GM23338 (cell line): ENCODE measurements at regions not wholly inside any gene's neighbourhood (a gene's known extent, or its start where the extent isn't known, plus 50 kb on each side); places are given as distances from the start of the nearest gene placed in this dataset.

Experiments
- ATAC-seq: fragments of 200-7000 bp; cut with Tn5 transposase; 3 replicates; pipeline ENCODE4 v1.9.1; 2020
- DNase-seq: peaks from one replicate; pipeline ENCODE4 v3.0.0-alpha.2; 2015; ENCODE audit warnings: low spot score
- H2AFZ ChIP-seq: fragments of 200-600 bp; sonication (generic); 2 replicates; pipeline ENCODE4 v1.8.0; 2016; ENCODE audit warnings: antibody characterized with exemption, mild to moderate bottlenecking, moderate library complexity
- H3F3A ChIP-seq: fragments of 200-600 bp; sonication (generic); replicated peaks from 2 replicates; pipeline ENCODE4 v1.8.0; 2017; ENCODE audit warnings: antibody characterized with exemption, mixed run types, low read depth
- H3K27ac ChIP-seq: fragments of 200-600 bp; sonication (generic); 2 replicates; pipeline ENCODE4 v1.6.1; 2016; ENCODE audit warnings: low read depth
- H3K27me3 ChIP-seq: fragments of 200-600 bp; sonication (generic); 2 replicates; pipeline ENCODE4 v1.8.0; 2016; ENCODE audit warnings: mild to moderate bottlenecking, mixed run types, moderate library complexity; ENCODE audit not compliant: insufficient read depth
- H3K36me3 ChIP-seq: fragments of 200-600 bp; sonication (generic); 2 replicates; pipeline ENCODE4 v1.8.0; 2016; ENCODE audit warnings: mild to moderate bottlenecking; ENCODE audit not compliant: insufficient read depth
- H3K4me1 ChIP-seq: fragments of 200-600 bp; sonication (generic); 2 replicates; pipeline ENCODE4 v1.8.0; 2016; ENCODE audit warnings: mild to moderate bottlenecking, moderate library complexity; ENCODE audit not compliant: insufficient read depth
- H3K4me2 ChIP-seq: fragments of 200-600 bp; sonication (generic); 2 replicates; pipeline ENCODE4 v1.7.1; 2017; ENCODE audit warnings: mixed run types
- H3K4me3 ChIP-seq: fragments of 200-600 bp; sonication (generic); 2 replicates; pipeline ENCODE4 v1.6.1; 2016; ENCODE audit warnings: mixed run types
- H3K79me2 ChIP-seq: fragments of 200-600 bp; sonication (generic); replicated peaks from 2 replicates; pipeline ENCODE4 v1.8.0; 2017; ENCODE audit warnings: mild to moderate bottlenecking; ENCODE audit not compliant: insufficient read depth
- H3K9me2 ChIP-seq: fragments of 200-600 bp; sonication (generic); 2 replicates; pipeline ENCODE4 v1.8.0; 2017; ENCODE audit not compliant: insufficient read depth
- H4K20me1 ChIP-seq: fragments of 200-600 bp; sonication (generic); replicated peaks from 2 replicates; pipeline ENCODE4 v1.8.0; 2017; ENCODE audit warnings: mild to moderate bottlenecking; ENCODE audit not compliant: insufficient read depth
- H3K27ac Mint-ChIP-seq: 2 replicates; pipeline ENCODE4 v1.8.0; 2020; ENCODE audit warnings: inconsistent platforms, mild to moderate bottlenecking, moderate library complexity, mixed read lengths
- H3K27me3 Mint-ChIP-seq: 3 replicates; pipeline ENCODE4 v1.8.0; 2022; ENCODE audit warnings: low read depth, mild to moderate bottlenecking, moderate library complexity, mixed read lengths, inconsistent platforms; ENCODE audit not compliant: insufficient read depth, poor library complexity
- H3K36me3 Mint-ChIP-seq: 3 replicates; pipeline ENCODE4 v1.8.0; 2021; ENCODE audit warnings: low read depth, mild to moderate bottlenecking, inconsistent platforms, moderate library complexity, mixed read lengths
- H3K4me1 Mint-ChIP-seq: 3 replicates; pipeline ENCODE4 v1.8.0; 2020; ENCODE audit warnings: mild to moderate bottlenecking, inconsistent platforms, mixed read lengths
- H3K4me3 Mint-ChIP-seq: 3 replicates; pipeline ENCODE4 v1.8.0; 2021; ENCODE audit warnings: moderate library complexity, mild to moderate bottlenecking, inconsistent platforms, mixed read lengths
- H3K9me3 Mint-ChIP-seq: 3 replicates; pipeline ENCODE4 v1.8.0; 2020; ENCODE audit warnings: moderate library complexity, mild to moderate bottlenecking, inconsistent platforms, mixed read lengths
- CREB1 ChIP-seq: fragments of 250-450 bp; sonication (Bioruptor Pico); IDR thresholded peaks from 2 replicates; pipeline ENCODE4 v1.5.0; 2020; ENCODE audit warnings: low read depth, mild to moderate bottlenecking, moderate library complexity
- EZH2 ChIP-seq: fragments of 200-600 bp; sonication (generic); IDR thresholded peaks from one replicate; pipeline ENCODE4 v1.8.0; 2017; ENCODE audit warnings: antibody characterized with exemption, mild to moderate bottlenecking, low read depth; ENCODE audit not compliant: unreplicated experiment
- EZH2phosphoT487 ChIP-seq: fragments of 200-600 bp; sonication (generic); IDR thresholded peaks from one replicate; pipeline ENCODE4 v1.8.1; 2018; ENCODE audit warnings: antibody characterized with exemption; ENCODE audit not compliant: unreplicated experiment
- JUNB ChIP-seq: IDR thresholded peaks from one replicate; pipeline ENCODE4 v1.6.1; 2016; ENCODE audit warnings: antibody characterized with exemption; ENCODE audit not compliant: unreplicated experiment
- NANOG ChIP-seq: IDR thresholded peaks from 2 replicates; pipeline ENCODE4 v1.6.1; 2016; ENCODE audit warnings: antibody characterized with exemption, borderline replicate concordance
- POLR2AphosphoS5 ChIP-seq: IDR thresholded peaks from 2 replicates; pipeline ENCODE4 v1.6.1; 2016; ENCODE audit warnings: antibody characterized with exemption, low read depth
- ZNF114 ChIP-seq: fragments of 250-450 bp; sonication (Bioruptor Pico); IDR thresholded peaks from 2 replicates; pipeline ENCODE4 v1.5.0; 2020; ENCODE audit warnings: mild to moderate bottlenecking, moderate library complexity
- ZNF331 ChIP-seq: fragments of 250-450 bp; sonication (Bioruptor Pico); IDR thresholded peaks from 2 replicates; pipeline ENCODE4 v1.5.0; 2020; ENCODE audit warnings: low read depth, mild to moderate bottlenecking, moderate library complexity
- TF ChIP-seq, protein P1 (sequence below), 2 experiments: fragments of 200-600 bp in 1 of 2; sonication (generic) in 1 of 2; conservative IDR thresholded peaks; 2 replicates each; pipeline versions ENCODE4 v1.5.1 to v1.6.1; 2016 to 2017; ENCODE audit warnings: antibody characterized with exemption in 2 of 2, low read depth in 2 of 2, mild to moderate bottlenecking in 2 of 2, moderate library complexity in 1 of 2
- TF ChIP-seq, protein P2 (sequence below): fragments of 250-450 bp; sonication (Bioruptor Pico); IDR thresholded peaks from 2 replicates; pipeline ENCODE4 v1.5.0; 2020; ENCODE audit warnings: mild to moderate bottlenecking, moderate library complexity
- TF ChIP-seq, protein P3 (sequence below): IDR thresholded peaks from 2 replicates; pipeline ENCODE4 v1.6.1; 2016; ENCODE audit warnings: antibody characterized with exemption

DNA sequence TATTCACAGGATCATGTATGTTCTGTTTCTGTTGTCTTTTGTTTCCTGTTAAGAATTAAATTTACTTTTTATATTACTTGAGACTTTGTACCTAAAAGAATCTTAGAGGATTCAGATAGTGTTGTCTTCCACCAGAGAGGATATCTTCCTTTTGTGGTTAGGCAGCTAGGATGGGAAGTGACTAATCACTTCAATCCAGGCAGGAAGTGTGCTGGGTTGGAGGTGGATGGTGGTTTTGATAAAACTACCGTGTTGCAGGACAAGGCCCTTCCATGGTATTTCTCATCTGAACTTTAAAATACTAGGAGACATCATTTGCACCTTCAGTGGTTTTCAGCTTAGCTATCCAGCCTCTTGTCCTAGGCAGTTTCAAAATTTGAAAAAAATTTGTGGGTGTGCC lies 728.6 kb upstream of the CDH2 start:
- Mint-ChIP-seq H3K27ac (no peak overlapping the region), H3K4me1 (peaks cover 11% of the 10 kb centered on the region), H3K4me3 (no peak overlapping the region), H3K9me3 (no peaks in the 10 kb centered on the region; the same call in 1 of the 3 replicates), H3K27me3 (no peaks in the 10 kb centered on the region), H3K36me3 (no peaks in the 10 kb centered on the region)
- Histone ChIP-seq H3K4me3 (no peak overlapping the region), H3K27me3 (no peaks in the 10 kb centered on the region), H2AFZ (no peak overlapping the region), H3K79me2 (no peaks in the 10 kb centered on the region), H3K36me3 (no peaks in the 10 kb centered on the region), H4K20me1 (no peaks in the 10 kb centered on the region), H3K9me2 (no peaks in the 10 kb centered on the region), H3K27ac (no peak overlapping the region), H3F3A (no peaks in the 10 kb centered on the region), H3K4me1 (peaks cover 12% of the 10 kb centered on the region), H3K4me2 (no peak overlapping the region)
- TF ChIP-seq, protein P1, sequence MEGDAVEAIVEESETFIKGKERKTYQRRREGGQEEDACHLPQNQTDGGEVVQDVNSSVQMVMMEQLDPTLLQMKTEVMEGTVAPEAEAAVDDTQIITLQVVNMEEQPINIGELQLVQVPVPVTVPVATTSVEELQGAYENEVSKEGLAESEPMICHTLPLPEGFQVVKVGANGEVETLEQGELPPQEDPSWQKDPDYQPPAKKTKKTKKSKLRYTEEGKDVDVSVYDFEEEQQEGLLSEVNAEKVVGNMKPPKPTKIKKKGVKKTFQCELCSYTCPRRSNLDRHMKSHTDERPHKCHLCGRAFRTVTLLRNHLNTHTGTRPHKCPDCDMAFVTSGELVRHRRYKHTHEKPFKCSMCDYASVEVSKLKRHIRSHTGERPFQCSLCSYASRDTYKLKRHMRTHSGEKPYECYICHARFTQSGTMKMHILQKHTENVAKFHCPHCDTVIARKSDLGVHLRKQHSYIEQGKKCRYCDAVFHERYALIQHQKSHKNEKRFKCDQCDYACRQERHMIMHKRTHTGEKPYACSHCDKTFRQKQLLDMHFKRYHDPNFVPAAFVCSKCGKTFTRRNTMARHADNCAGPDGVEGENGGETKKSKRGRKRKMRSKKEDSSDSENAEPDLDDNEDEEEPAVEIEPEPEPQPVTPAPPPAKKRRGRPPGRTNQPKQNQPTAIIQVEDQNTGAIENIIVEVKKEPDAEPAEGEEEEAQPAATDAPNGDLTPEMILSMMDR (conservative IDR thresholded peaks at IDR 0.05; ENCODE audit: low read depth in 2 of 2): no peak
- no peak for TF ChIP-seq ZNF114 (CRISPR knock-in tag)
- no peak for TF ChIP-seq NANOG
- TF ChIP-seq EZH2: no peak
- DNase-seq: no peak
- no peak for ATAC-seq

DNA sequence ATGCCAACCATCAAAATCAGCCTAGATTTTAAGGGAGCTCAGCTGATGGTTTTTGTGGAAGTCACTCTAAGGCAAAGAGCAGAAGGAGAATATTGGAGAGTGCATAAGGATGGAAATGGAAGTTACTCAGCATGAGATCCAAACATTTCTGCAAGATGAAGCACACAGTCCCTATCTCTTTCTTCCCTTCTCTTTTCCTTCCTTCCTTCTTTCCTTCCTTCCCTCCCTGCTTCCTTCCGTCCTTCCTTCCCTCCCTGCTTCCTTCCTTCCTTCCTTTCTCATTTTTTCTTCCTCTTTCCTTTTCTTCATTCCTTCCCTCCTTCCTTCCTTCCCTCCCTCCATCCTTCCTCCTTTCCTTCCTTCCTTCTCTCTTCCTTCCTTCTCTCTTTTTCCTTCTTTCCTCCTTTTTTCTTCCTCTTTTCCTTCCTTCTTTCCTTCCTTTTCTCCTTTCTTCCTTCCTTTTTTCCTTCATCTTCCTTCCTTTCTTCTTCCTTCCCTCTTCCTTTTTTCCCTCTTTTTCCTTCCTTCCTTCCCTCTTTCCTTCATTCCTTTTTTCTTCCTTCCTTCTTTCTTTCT lies 727.9 kb upstream of the CDH2 start:
- no peaks in the 10 kb centered on the region for H3K79me2 ChIP-seq
- no peak overlapping the region for H3K4me3 ChIP-seq
- H3K9me3 Mint-ChIP-seq: no peaks in the 10 kb centered on the region; the same call in 2 of the 3 replicates
- peaks cover 12% of the 10 kb centered on the region for H3K4me1 ChIP-seq
- no peaks in the 10 kb centered on the region for H3K9me2 ChIP-seq
- H3K27me3 Mint-ChIP-seq: no peaks in the 10 kb centered on the region
- no peak overlapping the region for H2AFZ ChIP-seq
- peaks cover 11% of the 10 kb centered on the region for H3K4me1 Mint-ChIP-seq
- no peak overlapping the region for H3K4me2 ChIP-seq
- no peak overlapping the region for H3K4me3 Mint-ChIP-seq
- no peak overlapping the region for H3K27ac ChIP-seq
- no peaks in the 10 kb centered on the region for H4K20me1 ChIP-seq
- DNase-seq: no peak
- no peaks in the 10 kb centered on the region for H3K36me3 ChIP-seq
- H3K27ac Mint-ChIP-seq: no peak overlapping the region
- H3K27me3 ChIP-seq: no peaks in the 10 kb centered on the region
- no peaks in the 10 kb centered on the region for H3F3A ChIP-seq
- ATAC-seq: no peak
- H3K36me3 Mint-ChIP-seq: no peaks in the 10 kb centered on the region
- TF ChIP-seq ZNF331 (CRISPR knock-in tag): no peak
- no peak for TF ChIP-seq EZH2phosphoT487
- TF ChIP-seq JUNB: no peak
- TF ChIP-seq, protein P1 (conservative IDR thresholded peaks at IDR 0.05; ENCODE audit: low read depth in 2 of 2): no peak
- TF ChIP-seq, protein P2, sequence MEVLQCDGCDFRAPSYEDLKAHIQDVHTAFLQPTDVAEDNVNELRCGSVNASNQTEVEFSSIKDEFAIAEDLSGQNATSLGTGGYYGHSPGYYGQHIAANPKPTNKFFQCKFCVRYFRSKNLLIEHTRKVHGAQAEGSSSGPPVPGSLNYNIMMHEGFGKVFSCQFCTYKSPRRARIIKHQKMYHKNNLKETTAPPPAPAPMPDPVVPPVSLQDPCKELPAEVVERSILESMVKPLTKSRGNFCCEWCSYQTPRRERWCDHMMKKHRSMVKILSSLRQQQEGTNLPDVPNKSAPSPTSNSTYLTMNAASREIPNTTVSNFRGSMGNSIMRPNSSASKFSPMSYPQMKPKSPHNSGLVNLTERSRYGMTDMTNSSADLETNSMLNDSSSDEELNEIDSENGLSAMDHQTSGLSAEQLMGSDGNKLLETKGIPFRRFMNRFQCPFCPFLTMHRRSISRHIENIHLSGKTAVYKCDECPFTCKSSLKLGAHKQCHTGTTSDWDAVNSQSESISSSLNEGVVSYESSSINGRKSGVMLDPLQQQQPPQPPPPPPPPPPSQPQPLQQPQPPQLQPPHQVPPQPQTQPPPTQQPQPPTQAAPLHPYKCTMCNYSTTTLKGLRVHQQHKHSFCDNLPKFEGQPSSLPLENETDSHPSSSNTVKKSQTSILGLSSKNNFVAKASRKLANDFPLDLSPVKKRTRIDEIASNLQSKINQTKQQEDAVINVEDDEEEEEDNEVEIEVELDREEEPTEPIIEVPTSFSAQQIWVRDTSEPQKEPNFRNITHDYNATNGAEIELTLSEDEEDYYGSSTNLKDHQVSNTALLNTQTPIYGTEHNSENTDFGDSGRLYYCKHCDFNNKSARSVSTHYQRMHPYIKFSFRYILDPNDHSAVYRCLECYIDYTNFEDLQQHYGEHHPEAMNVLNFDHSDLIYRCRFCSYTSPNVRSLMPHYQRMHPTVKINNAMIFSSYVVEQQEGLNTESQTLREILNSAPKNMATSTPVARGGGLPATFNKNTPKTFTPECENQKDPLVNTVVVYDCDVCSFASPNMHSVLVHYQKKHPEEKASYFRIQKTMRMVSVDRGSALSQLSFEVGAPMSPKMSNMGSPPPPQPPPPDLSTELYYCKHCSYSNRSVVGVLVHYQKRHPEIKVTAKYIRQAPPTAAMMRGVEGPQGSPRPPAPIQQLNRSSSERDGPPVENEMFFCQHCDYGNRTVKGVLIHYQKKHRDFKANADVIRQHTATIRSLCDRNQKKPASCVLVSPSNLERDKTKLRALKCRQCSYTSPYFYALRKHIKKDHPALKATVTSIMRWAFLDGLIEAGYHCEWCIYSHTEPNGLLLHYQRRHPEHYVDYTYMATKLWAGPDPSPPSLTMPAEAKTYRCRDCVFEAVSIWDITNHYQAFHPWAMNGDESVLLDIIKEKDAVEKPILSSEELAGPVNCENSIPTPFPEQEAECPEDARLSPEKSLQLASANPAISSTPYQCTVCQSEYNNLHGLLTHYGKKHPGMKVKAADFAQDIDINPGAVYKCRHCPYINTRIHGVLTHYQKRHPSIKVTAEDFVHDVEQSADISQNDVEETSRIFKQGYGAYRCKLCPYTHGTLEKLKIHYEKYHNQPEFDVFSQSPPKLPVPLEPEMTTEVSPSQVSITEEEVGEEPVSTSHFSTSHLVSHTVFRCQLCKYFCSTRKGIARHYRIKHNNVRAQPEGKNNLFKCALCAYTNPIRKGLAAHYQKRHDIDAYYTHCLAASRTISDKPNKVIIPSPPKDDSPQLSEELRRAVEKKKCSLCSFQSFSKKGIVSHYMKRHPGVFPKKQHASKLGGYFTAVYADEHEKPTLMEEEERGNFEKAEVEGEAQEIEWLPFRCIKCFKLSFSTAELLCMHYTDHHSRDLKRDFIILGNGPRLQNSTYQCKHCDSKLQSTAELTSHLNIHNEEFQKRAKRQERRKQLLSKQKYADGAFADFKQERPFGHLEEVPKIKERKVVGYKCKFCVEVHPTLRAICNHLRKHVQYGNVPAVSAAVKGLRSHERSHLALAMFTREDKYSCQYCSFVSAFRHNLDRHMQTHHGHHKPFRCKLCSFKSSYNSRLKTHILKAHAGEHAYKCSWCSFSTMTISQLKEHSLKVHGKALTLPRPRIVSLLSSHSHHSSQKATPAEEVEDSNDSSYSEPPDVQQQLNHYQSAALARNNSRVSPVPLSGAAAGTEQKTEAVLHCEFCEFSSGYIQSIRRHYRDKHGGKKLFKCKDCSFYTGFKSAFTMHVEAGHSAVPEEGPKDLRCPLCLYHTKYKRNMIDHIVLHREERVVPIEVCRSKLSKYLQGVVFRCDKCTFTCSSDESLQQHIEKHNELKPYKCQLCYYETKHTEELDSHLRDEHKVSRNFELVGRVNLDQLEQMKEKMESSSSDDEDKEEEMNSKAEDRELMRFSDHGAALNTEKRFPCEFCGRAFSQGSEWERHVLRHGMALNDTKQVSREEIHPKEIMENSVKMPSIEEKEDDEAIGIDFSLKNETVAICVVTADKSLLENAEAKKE: no peak
- no peak for TF ChIP-seq ZNF114 (CRISPR knock-in tag)
- TF ChIP-seq NANOG: no peak
- no peak for TF ChIP-seq POLR2AphosphoS5
- TF ChIP-seq CREB1 (CRISPR knock-in tag): no peak
- TF ChIP-seq, protein P3, sequence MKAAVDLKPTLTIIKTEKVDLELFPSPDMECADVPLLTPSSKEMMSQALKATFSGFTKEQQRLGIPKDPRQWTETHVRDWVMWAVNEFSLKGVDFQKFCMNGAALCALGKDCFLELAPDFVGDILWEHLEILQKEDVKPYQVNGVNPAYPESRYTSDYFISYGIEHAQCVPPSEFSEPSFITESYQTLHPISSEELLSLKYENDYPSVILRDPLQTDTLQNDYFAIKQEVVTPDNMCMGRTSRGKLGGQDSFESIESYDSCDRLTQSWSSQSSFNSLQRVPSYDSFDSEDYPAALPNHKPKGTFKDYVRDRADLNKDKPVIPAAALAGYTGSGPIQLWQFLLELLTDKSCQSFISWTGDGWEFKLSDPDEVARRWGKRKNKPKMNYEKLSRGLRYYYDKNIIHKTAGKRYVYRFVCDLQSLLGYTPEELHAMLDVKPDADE: no peak
